Stomach (tissue), 8 donors: ENCODE measurements at regions not wholly inside any gene's neighbourhood (a gene's known extent, or its start where the extent isn't known, plus 50 kb on each side); places are given as distances from the start of the nearest gene placed in this dataset.

ENCODE experiments used
- DNase-seq, 2 donors: peaks; one replicate each; pipeline versions ENCODE4 v3.0.0 to v3.0.0-alpha.2; 2013 to 2019
- H3K27ac ChIP-seq, 5 donors: fragments of 200-600 bp in 4 of 5; sonication (generic) in 4 of 5; one replicate each; pipeline ENCODE4 v1.5.1; 2013 to 2019; ENCODE audit warnings: mild to moderate bottlenecking in 1 of 5, moderate library complexity in 1 of 5
- H3K27me3 ChIP-seq, 3 donors: fragments of 200-600 bp; sonication (generic); one replicate each; pipeline ENCODE4 v1.5.1; 2017 to 2019; ENCODE audit warnings: mixed run types in 1 of 3
- H3K36me3 ChIP-seq, 4 donors: fragments of 200-600 bp; sonication (generic); 1 replicate in 3 of 4; 2 replicates in 1 of 4; pipeline ENCODE4 v1.5.1; 2016 to 2019
- H3K4me1 ChIP-seq, 4 donors: fragments of 200-600 bp; sonication (generic); one replicate each; pipeline ENCODE4 v1.5.1; 2016 to 2019
- H3K4me3 ChIP-seq, 4 donors: fragments of 200-600 bp; sonication (generic) in 3 of 4; one replicate each; pipeline ENCODE4 v1.5.1; 2016 to 2019; ENCODE audit warnings: mild to moderate bottlenecking in 1 of 4
- H3K9me3 ChIP-seq, 4 donors: fragments of 200-600 bp; sonication (generic); one replicate each; pipeline ENCODE4 v1.5.1; 2016 to 2019
- CTCF ChIP-seq, 7 experiments: fragments of 450-650 bp in 4 of 7; fragments of 200-600 bp in 3 of 7; sonication (generic) in 3 of 7; IDR thresholded peaks; one replicate each; pipeline ENCODE4 v1.5.1; 2016 to 2019; ENCODE audit warnings: antibody characterized with exemption in 7 of 7, control low read depth in 2 of 7, mild to moderate bottlenecking in 1 of 7
- EP300 ChIP-seq: sonication (generic); formaldehyde crosslinking; IDR thresholded peaks from one replicate; pipeline ENCODE4 v1.6.1; 2017; ENCODE audit warnings: antibody characterized with exemption
- POLR2A ChIP-seq, 4 donors: fragments of 450-650 bp; IDR thresholded peaks; one replicate each; pipeline ENCODE4 v1.6.1; 2016; ENCODE audit warnings: antibody characterized with exemption in 4 of 4, control low read depth in 2 of 4, mild to moderate bottlenecking in 1 of 4, moderate library complexity in 1 of 4
- POLR2AphosphoS5 ChIP-seq, 3 donors: sonication (generic); formaldehyde crosslinking; IDR thresholded peaks; one replicate each; pipeline ENCODE4 v1.6.1; 2016; ENCODE audit warnings: antibody characterized with exemption in 3 of 3
- WGBS, 5 donors: extraction: QIAGEN DNeasy Blood & Tissue Kit in 3 of 5; methylation state at CpG; one replicate each; pipeline versions ENCODE4 v1.1.5 to v1.1.7; 2013 to 2018; 5-methylcytosine and 5-hydroxymethylcytosine counted together
- intact Hi-C: fragments of 100-400 bp; cut with DNase I; formaldehyde crosslinking; loops from one replicate; pipeline ENCODE4 v1.15.1; 2023; ENCODE audit warnings: low total_unique reads
- donor health status: healthy with polysubstance abuse.
- donor health status: Bipolar disorder and iron deficiency.
- donor health status: healthy.

GRCh38 chr14:42854061-42854460 is 1247.4 kb downstream of the LRFN5 start:
- no peaks in the 10 kb centered on the region for H3K27me3 ChIP-seq
- TF ChIP-seq POLR2AphosphoS5 (IDR thresholded peaks at IDR 0.05) (no peak), POLR2A (IDR thresholded peaks at IDR 0.05) (no peak), EP300 (no peak), CTCF (IDR thresholded peaks at IDR 0.05) (no peak)
- DNase-seq: peak in 1 of 2 donors; percentile 6
- H3K36me3 ChIP-seq: no peaks in the 10 kb centered on the region
- 65 to 84% (median 66%) methylated on average over 2 of the region's 2 CpGs for WGBS, 5 donors
- no peaks in the 10 kb centered on the region for H3K4me1 ChIP-seq
- H3K4me3 ChIP-seq: no peak overlapping the region
- H3K9me3 ChIP-seq: no peaks in the 10 kb centered on the region
- H3K27ac ChIP-seq: no peak overlapping the region
- intact Hi-C loops: no loop called here

- Histone ChIP-seq H3K4me3 (no peak overlapping the region), H3K27me3 (no peaks in the 10 kb centered on the region), H3K27ac (no peak overlapping the region), H3K4me1 (no peaks in the 10 kb centered on the region), H3K9me3 (no peaks in the 10 kb centered on the region), H3K36me3 (no peaks in the 10 kb centered on the region)
- WGBS, 5 donors: 32 to 76% (median 53%) methylated on average over 1 of the region's 1 CpG
- no peak for DNase-seq
- intact Hi-C loops: no loop called here
- no peak for TF ChIP-seq EP300
- TF ChIP-seq POLR2A (IDR thresholded peaks at IDR 0.05): no peak
- no peak for TF ChIP-seq POLR2AphosphoS5 (IDR thresholded peaks at IDR 0.05)
- no peak for TF ChIP-seq CTCF (IDR thresholded peaks at IDR 0.05)
Measured at GRCh38 chr14:42848652-42849051, 1242.0 kb downstream of the LRFN5 start.

GRCh38 chr14:42814817-42815216 is 1208.1 kb downstream of the LRFN5 start:
- no peaks in the 10 kb centered on the region for H3K36me3 ChIP-seq
- H3K4me1 ChIP-seq: no peaks in the 10 kb centered on the region
- no peak for DNase-seq
- H3K27me3 ChIP-seq: no peaks in the 10 kb centered on the region
- intact Hi-C loops: no loop called here
- no peaks in the 10 kb centered on the region for H3K9me3 ChIP-seq
- no peak overlapping the region for H3K27ac ChIP-seq
- TF ChIP-seq EP300: no peak
- no peak for TF ChIP-seq POLR2A (IDR thresholded peaks at IDR 0.05)
- TF ChIP-seq CTCF (IDR thresholded peaks at IDR 0.05): no peak
- no peak for TF ChIP-seq POLR2AphosphoS5 (IDR thresholded peaks at IDR 0.05)
- H3K4me3 ChIP-seq: no peak overlapping the region

GRCh38 chr14:42806909-42807315 is 1200.2 kb downstream of the LRFN5 start:
- H3K4me1 ChIP-seq: peaks cover 0 to 10% (median 0%) of the 10 kb centered on the region in 4 donors
- H3K9me3 ChIP-seq: no peaks in the 10 kb centered on the region
- 25 to 62% (median 56%) methylated on average over 2 of the region's 2 CpGs for WGBS, 5 donors
- DNase-seq: peak in 1 of 2 donors; percentile 16
- no peaks in the 10 kb centered on the region for H3K36me3 ChIP-seq
- H3K27me3 ChIP-seq: no peaks in the 10 kb centered on the region
- no peak overlapping the region for H3K4me3 ChIP-seq
- intact Hi-C loops: no loop called here
- no peak overlapping the region for H3K27ac ChIP-seq
- TF ChIP-seq EP300 (no peak), CTCF (IDR thresholded peaks at IDR 0.05) (no peak), POLR2AphosphoS5 (IDR thresholded peaks at IDR 0.05) (no peak), POLR2A (IDR thresholded peaks at IDR 0.05) (no peak)
